Natural killer cell treated with Interleukin-12 subunit alpha and Interleukin-12 subunit beta and Interleukin-15 and Interleukin-18, amount 100 ng/mL, for 72 hours (primary cell): ENCODE measurements at regions not wholly inside any gene's neighbourhood (a gene's known extent, or its start where the extent isn't known, plus 50 kb on each side); places are given as distances from the start of the nearest gene placed in this dataset.
"Not testable (repeated sequence)": the region's sequence is repeated elsewhere in the genome, so short reads cannot be mapped to it uniquely, and the experiment has no call there.

Experiments used
- ATAC-seq, 2 donors: fragments of 150-1000 bp; cut with Tn5 transposase in 1 of 2; sonication (Bioruptor Pico), chemical (Tn5 transposase) in 1 of 2; 2 replicates each; pipeline ENCODE4 v1.10.0; 2021
- DNase-seq: peaks from one replicate; pipeline ENCODE4 v3.0.0; 2022; ENCODE audit warnings: low spot score
- H3K27ac Mint-ChIP-seq, 2 donors: 1 replicate in 1 of 2; 2 replicates in 1 of 2; pipeline ENCODE4 v1.8.0; 2022; ENCODE audit warnings: mixed read lengths in 2 of 2, mild to moderate bottlenecking in 1 of 2, moderate library complexity in 1 of 2
- H3K27me3 Mint-ChIP-seq, 2 donors: 1 replicate in 1 of 2; 2 replicates in 1 of 2; pipeline ENCODE4 v1.8.0; 2022; ENCODE audit warnings: mixed read lengths in 2 of 2
- H3K36me3 Mint-ChIP-seq: one replicate; pipeline ENCODE4 v1.8.0; 2022; ENCODE audit warnings: mixed read lengths
- H3K4me1 Mint-ChIP-seq, 2 donors: 1 replicate in 1 of 2; 2 replicates in 1 of 2; pipeline ENCODE4 v1.8.0; 2022; ENCODE audit warnings: low read depth in 2 of 2, mixed read lengths in 2 of 2, mild to moderate bottlenecking in 1 of 2
- H3K4me3 Mint-ChIP-seq: one replicate; pipeline ENCODE4 v1.8.0; 2022; ENCODE audit warnings: mixed read lengths
- H3K9me3 Mint-ChIP-seq: 2 replicates; pipeline ENCODE4 v1.8.0; 2022; ENCODE audit warnings: mixed read lengths

GRCh38 chr21:17089091-17089491 lies 423.8 kb upstream of the CXADR start:
- Mint-ChIP-seq H3K27me3 (no peaks in the 10 kb centered on the region), H3K4me1 (no peaks in the 10 kb centered on the region)
- no peak for ATAC-seq

GRCh38 chr21:17101696-17102095 lies 411.1 kb upstream of the CXADR start:
- Mint-ChIP-seq H3K36me3 (peaks cover 17% of the 10 kb centered on the region), H3K4me1 (no peaks in the 10 kb centered on the region), H3K27ac (no peak overlapping the region), H3K27me3 (no peaks in the 10 kb centered on the region), H3K9me3 (peaks cover 25% of the 10 kb centered on the region), H3K4me3 (no peak overlapping the region)
- ATAC-seq = no peak
- no peak for DNase-seq

More at GRCh38 chr21:17089091-17089491, 423.8 kb upstream of the CXADR start:
- H3K36me3 Mint-ChIP-seq = peaks cover 6% of the 10 kb centered on the region
- no peak for DNase-seq
- H3K9me3 Mint-ChIP-seq = peaks cover 10% of the 10 kb centered on the region
- H3K4me3 Mint-ChIP-seq = no peak overlapping the region
- H3K27ac Mint-ChIP-seq = no peak overlapping the region

GRCh38 chr21:17105932-17106331 lies 406.9 kb upstream of the CXADR start:
- H3K4me3 Mint-ChIP-seq = no peak overlapping the region
- no peak for DNase-seq
- ATAC-seq = no peak
- no peak overlapping the region for H3K27ac Mint-ChIP-seq
- H3K36me3 Mint-ChIP-seq = peaks cover 15% of the 10 kb centered on the region
- no peaks in the 10 kb centered on the region for H3K4me1 Mint-ChIP-seq
- peaks cover 28% of the 10 kb centered on the region for H3K9me3 Mint-ChIP-seq
- no peaks in the 10 kb centered on the region for H3K27me3 Mint-ChIP-seq

GRCh38 chr21:17114045-17114444 lies 398.8 kb upstream of the CXADR start:
- ATAC-seq (no peak), DNase-seq (no peak)
- Mint-ChIP-seq H3K4me1 (no peaks in the 10 kb centered on the region), H3K9me3 (peaks cover 22% of the 10 kb centered on the region), H3K27me3 (no peaks in the 10 kb centered on the region), H3K27ac (no peak overlapping the region), H3K36me3 (peaks cover 4% of the 10 kb centered on the region), H3K4me3 (no peak overlapping the region)

GRCh38 chr21:17118638-17119384 lies 394.0 kb upstream of the CXADR start:
- Mint-ChIP-seq H3K36me3 (peaks cover 9% of the 10 kb centered on the region), H3K27ac (no peak overlapping the region), H3K4me3 (no peak overlapping the region), H3K9me3 (peaks cover 23% of the 10 kb centered on the region), H3K27me3 (no peaks in the 10 kb centered on the region), H3K4me1 (no peaks in the 10 kb centered on the region)
- ATAC-seq (no peak), DNase-seq (no peak)

- no peaks in the 10 kb centered on the region for H3K4me1 Mint-ChIP-seq
- no peaks in the 10 kb centered on the region for H3K27me3 Mint-ChIP-seq
These were observed 393.2 kb upstream of the CXADR start for GRCh38 chr21:17119466-17120297.

GRCh38 chr21:17127395-17127794 lies 385.4 kb upstream of the CXADR start:
- H3K4me3 Mint-ChIP-seq = not testable (repeated sequence)

More at GRCh38 chr21:17119466-17120297, 393.2 kb upstream of the CXADR start:
- Mint-ChIP-seq H3K4me3 (no peak overlapping the region), H3K9me3 (peaks cover 23% of the 10 kb centered on the region), H3K27ac (no peak overlapping the region), H3K36me3 (peaks cover 9% of the 10 kb centered on the region)
- DNase-seq = no peak
- ATAC-seq = no peak

GRCh38 chr21:17128132-17128531 lies 384.7 kb upstream of the CXADR start:
- no peak overlapping the region for H3K27ac Mint-ChIP-seq
- H3K4me3 Mint-ChIP-seq = no peak overlapping the region
- peaks cover 4% of the 10 kb centered on the region for H3K9me3 Mint-ChIP-seq
- DNase-seq (no peak), ATAC-seq (no peak)
- peaks cover 6% of the 10 kb centered on the region for H3K36me3 Mint-ChIP-seq
- no peaks in the 10 kb centered on the region for H3K4me1 Mint-ChIP-seq
- H3K27me3 Mint-ChIP-seq = no peaks in the 10 kb centered on the region

More at GRCh38 chr21:17127395-17127794, 385.4 kb upstream of the CXADR start:
- not testable (repeated sequence) for H3K4me1 Mint-ChIP-seq, H3K9me3 Mint-ChIP-seq, H3K36me3 Mint-ChIP-seq, H3K27ac Mint-ChIP-seq, ATAC-seq, DNase-seq, H3K27me3 Mint-ChIP-seq

- not testable (repeated sequence) for ATAC-seq, DNase-seq, H3K27ac Mint-ChIP-seq, H3K27me3 Mint-ChIP-seq, H3K4me1 Mint-ChIP-seq
- peaks cover 15% of the 10 kb centered on the region for H3K9me3 Mint-ChIP-seq
- peaks cover 17% of the 10 kb centered on the region for H3K36me3 Mint-ChIP-seq
- peak overlapping the region; percentile 45 for H3K4me3 Mint-ChIP-seq
These were observed 373.7 kb upstream of the CXADR start for GRCh38 chr21:17139159-17139558.

- H3K27me3 Mint-ChIP-seq = no peaks in the 10 kb centered on the region
- peaks cover 17% of the 10 kb centered on the region for H3K9me3 Mint-ChIP-seq
- H3K36me3 Mint-ChIP-seq = peaks cover 17% of the 10 kb centered on the region
- H3K4me1 Mint-ChIP-seq = peaks cover 3 to 6% of the 10 kb centered on the region in 2 donors
- H3K4me3 Mint-ChIP-seq = peak overlapping the region; percentile 47
- no peak for ATAC-seq
- no peak for DNase-seq
- no peak overlapping the region for H3K27ac Mint-ChIP-seq
These were observed 373.1 kb upstream of the CXADR start for GRCh38 chr21:17139696-17140095.

GRCh38 chr21:17146426-17146825 lies 366.4 kb upstream of the CXADR start:
- no peaks in the 10 kb centered on the region for H3K4me1 Mint-ChIP-seq
- peaks cover 25% of the 10 kb centered on the region for H3K9me3 Mint-ChIP-seq
- no peaks in the 10 kb centered on the region for H3K36me3 Mint-ChIP-seq
- no peak for DNase-seq
- no peak overlapping the region for H3K27ac Mint-ChIP-seq
- no peak for ATAC-seq
- no peak overlapping the region for H3K4me3 Mint-ChIP-seq
- no peaks in the 10 kb centered on the region for H3K27me3 Mint-ChIP-seq

- ATAC-seq (no peak), DNase-seq (no peak)
- peaks cover 21% of the 10 kb centered on the region for H3K9me3 Mint-ChIP-seq
- H3K36me3 Mint-ChIP-seq = peaks cover 9% of the 10 kb centered on the region
- no peaks in the 10 kb centered on the region for H3K4me1 Mint-ChIP-seq
- no peaks in the 10 kb centered on the region for H3K27me3 Mint-ChIP-seq
- no peak overlapping the region for H3K27ac Mint-ChIP-seq
- H3K4me3 Mint-ChIP-seq = no peak overlapping the region
These were observed 353.1 kb upstream of the CXADR start for GRCh38 chr21:17159697-17160096.

- H3K27ac Mint-ChIP-seq = no peak overlapping the region
- peaks cover 8% of the 10 kb centered on the region for H3K36me3 Mint-ChIP-seq
- no peaks in the 10 kb centered on the region for H3K4me1 Mint-ChIP-seq
- DNase-seq (no peak), ATAC-seq (no peak)
- no peaks in the 10 kb centered on the region for H3K27me3 Mint-ChIP-seq
- no peak overlapping the region for H3K4me3 Mint-ChIP-seq
- H3K9me3 Mint-ChIP-seq = peaks cover 13% of the 10 kb centered on the region
These were observed 327.2 kb upstream of the CXADR start for GRCh38 chr21:17185674-17186073.

GRCh38 chr21:17189963-17190362 lies 322.9 kb upstream of the CXADR start:
- no peak for DNase-seq
- Mint-ChIP-seq H3K4me3 (no peak overlapping the region), H3K27me3 (no peaks in the 10 kb centered on the region), H3K36me3 (peaks cover 12% of the 10 kb centered on the region), H3K9me3 (peaks cover 26% of the 10 kb centered on the region), H3K4me1 (no peaks in the 10 kb centered on the region), H3K27ac (no peak overlapping the region)
- no peak for ATAC-seq
